SK-N-SH treated with all-trans-retinoic acid at 6 μM for 48 hours (cell line): ENCODE measurements at regions not wholly inside any gene's neighbourhood (a gene's known extent, or its start where the extent isn't known, plus 50 kb on each side); places are given as distances from the start of the nearest gene placed in this dataset.
A peak's percentile ranks its signal among the peaks of the same experiment; 100 is the strongest.

Experiments used
- ATAC-seq: fragments of 200-7000 bp; cut with Tn5 transposase; 3 replicates; pipeline ENCODE4 v1.9.1; 2020; ENCODE audit warnings: mild to moderate bottlenecking, moderate library complexity
- ARNTL ChIP-seq: fragments of 450-650 bp; formaldehyde crosslinking; IDR thresholded peaks from 2 replicates; pipeline ENCODE4 v1.5.0; 2020; ENCODE audit warnings: low read depth, mild to moderate bottlenecking, moderate library complexity, borderline replicate concordance
- BACH2 ChIP-seq: fragments of 250-450 bp; sonication (Bioruptor Pico); IDR thresholded peaks from 2 replicates; pipeline ENCODE4 v1.9.0; 2021; ENCODE audit warnings: mild to moderate bottlenecking, borderline replicate concordance
- CSDC2 ChIP-seq: fragments of 250-450 bp; sonication (Bioruptor Pico); IDR thresholded peaks from 2 replicates; pipeline ENCODE4 v1.5.0; 2020; ENCODE audit warnings: mild to moderate bottlenecking, moderate library complexity
- GLIS3 ChIP-seq: fragments of 250-450 bp; sonication (Bioruptor Pico); IDR thresholded peaks from 2 replicates; pipeline ENCODE4 v1.5.0; 2020; ENCODE audit warnings: mild to moderate bottlenecking, moderate library complexity
- ISL1 ChIP-seq: fragments of 250-450 bp; sonication (Bioruptor Pico); IDR thresholded peaks from 2 replicates; pipeline ENCODE4 v2.1.2; 2022; ENCODE audit warnings: mild to moderate bottlenecking, moderate library complexity
- OSR1 ChIP-seq: fragments of 250-450 bp; sonication (Bioruptor Pico); IDR thresholded peaks from 2 replicates; pipeline ENCODE4 v1.8.0; 2022; ENCODE audit warnings: moderate library complexity, mild to moderate bottlenecking, inconsistent platforms
- PPARA ChIP-seq: fragments of 250-450 bp; sonication (Bioruptor Pico); IDR thresholded peaks from 2 replicates; pipeline ENCODE4 v1.5.0; 2020; ENCODE audit warnings: mild to moderate bottlenecking, borderline replicate concordance
- RARB ChIP-seq: fragments of 250-450 bp; sonication (Bioruptor Pico); IDR thresholded peaks from 2 replicates; pipeline ENCODE4 v1.8.0; 2021; ENCODE audit warnings: mild to moderate bottlenecking, moderate library complexity
- SNAI2 ChIP-seq: fragments of 250-450 bp; sonication (Bioruptor Pico); IDR thresholded peaks from 2 replicates; pipeline ENCODE4 v1.5.0; 2020; ENCODE audit warnings: mild to moderate bottlenecking, moderate library complexity
- TCF4 ChIP-seq: fragments of 250-450 bp; sonication (Bioruptor Pico); IDR thresholded peaks from 2 replicates; pipeline ENCODE4 v1.8.0; 2021; ENCODE audit warnings: mild to moderate bottlenecking, moderate library complexity, borderline replicate concordance
- TOX ChIP-seq: fragments of 250-450 bp; sonication (Bioruptor Pico); IDR thresholded peaks from 2 replicates; pipeline ENCODE4 v1.8.0; 2021; ENCODE audit warnings: mild to moderate bottlenecking, moderate library complexity, borderline replicate concordance
- ZC3H10 ChIP-seq: fragments of 250-450 bp; sonication (Bioruptor Pico); IDR thresholded peaks from 2 replicates; pipeline ENCODE4 v1.5.1; 2021; ENCODE audit warnings: mild to moderate bottlenecking, moderate library complexity
- ZFP3 ChIP-seq: fragments of 250-450 bp; sonication (Bioruptor Pico); IDR thresholded peaks from 2 replicates; pipeline ENCODE4 v1.5.0; 2020; ENCODE audit warnings: mild to moderate bottlenecking, moderate library complexity
- ZFP30 ChIP-seq: fragments of 450-650 bp; formaldehyde crosslinking; IDR thresholded peaks from 2 replicates; pipeline ENCODE4 v1.5.0; 2022; ENCODE audit warnings: mild to moderate bottlenecking, moderate library complexity
- ZNF565 ChIP-seq: fragments of 450-650 bp; formaldehyde crosslinking; conservative IDR thresholded peaks from 2 replicates; pipeline ENCODE4 v1.5.0; 2020; ENCODE audit warnings: low read depth, mild to moderate bottlenecking, moderate library complexity
- ZNF70 ChIP-seq: fragments of 450-650 bp; formaldehyde crosslinking; IDR thresholded peaks from 2 replicates; pipeline ENCODE4 v1.5.0; 2020; ENCODE audit warnings: mild to moderate bottlenecking, moderate library complexity
- TF ChIP-seq, protein P1 (sequence below): fragments of 250-450 bp; sonication (Bioruptor Pico); IDR thresholded peaks from 2 replicates; pipeline ENCODE4 v1.8.0; 2020; ENCODE audit warnings: mild to moderate bottlenecking, moderate library complexity, borderline replicate concordance
- TF ChIP-seq, protein P2 (sequence below): fragments of 250-450 bp; sonication (Bioruptor Pico); IDR thresholded peaks from 2 replicates; pipeline ENCODE4 v1.5.0; 2020; ENCODE audit warnings: mild to moderate bottlenecking, moderate library complexity
- TF ChIP-seq, protein P3 (sequence below): fragments of 250-450 bp; sonication (Bioruptor Pico); IDR thresholded peaks from 2 replicates; pipeline ENCODE4 v1.5.1; 2020; ENCODE audit warnings: low read depth, mild to moderate bottlenecking, moderate library complexity
- TF ChIP-seq, protein P4 (sequence below): fragments of 250-450 bp; sonication (Bioruptor Pico); IDR thresholded peaks from 2 replicates; pipeline ENCODE4 v1.5.1; 2021; ENCODE audit warnings: mild to moderate bottlenecking, moderate library complexity
- TF ChIP-seq, protein P5 (sequence below): fragments of 250-450 bp; sonication (Bioruptor Pico); IDR thresholded peaks from 2 replicates; pipeline ENCODE4 v1.8.0; 2021; ENCODE audit warnings: low read depth, mild to moderate bottlenecking, moderate library complexity, borderline replicate concordance

DNA sequence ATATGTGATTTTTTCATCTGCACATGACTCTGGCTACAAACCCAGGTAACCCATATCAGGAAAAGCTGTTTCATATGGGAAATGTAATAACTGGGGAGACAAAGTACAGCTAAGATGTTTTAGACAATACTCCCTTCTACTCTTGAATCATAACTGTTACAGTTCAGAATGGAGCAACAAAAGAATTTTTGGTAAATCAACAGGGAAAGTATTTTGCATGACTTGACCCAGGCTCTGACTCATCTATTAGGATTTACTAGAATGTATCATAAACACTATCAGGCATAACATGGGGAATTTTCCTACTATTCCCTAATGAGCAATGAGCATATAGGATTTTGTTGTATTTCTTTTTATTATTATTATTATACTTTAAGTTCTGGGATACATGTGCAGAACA lies 553.0 kb downstream of the SLC16A7 start:
- TF ChIP-seq TCF4 (CRISPR knock-in tag) (no peak), CSDC2 (CRISPR knock-in tag) (no peak), ARNTL (CRISPR knock-in tag) (no peak), SNAI2 (CRISPR knock-in tag) (no peak), TOX (no peak), OSR1 (CRISPR knock-in tag) (no peak), GLIS3 (no peak), ZC3H10 (CRISPR knock-in tag) (no peak), BACH2 (no peak), ZFP30 (CRISPR knock-in tag) (no peak), ZNF70 (CRISPR knock-in tag) (no peak), ZNF565 (CRISPR knock-in tag) (no peak), RARB (CRISPR knock-in tag) (no peak)
- TF ChIP-seq, protein P1, sequence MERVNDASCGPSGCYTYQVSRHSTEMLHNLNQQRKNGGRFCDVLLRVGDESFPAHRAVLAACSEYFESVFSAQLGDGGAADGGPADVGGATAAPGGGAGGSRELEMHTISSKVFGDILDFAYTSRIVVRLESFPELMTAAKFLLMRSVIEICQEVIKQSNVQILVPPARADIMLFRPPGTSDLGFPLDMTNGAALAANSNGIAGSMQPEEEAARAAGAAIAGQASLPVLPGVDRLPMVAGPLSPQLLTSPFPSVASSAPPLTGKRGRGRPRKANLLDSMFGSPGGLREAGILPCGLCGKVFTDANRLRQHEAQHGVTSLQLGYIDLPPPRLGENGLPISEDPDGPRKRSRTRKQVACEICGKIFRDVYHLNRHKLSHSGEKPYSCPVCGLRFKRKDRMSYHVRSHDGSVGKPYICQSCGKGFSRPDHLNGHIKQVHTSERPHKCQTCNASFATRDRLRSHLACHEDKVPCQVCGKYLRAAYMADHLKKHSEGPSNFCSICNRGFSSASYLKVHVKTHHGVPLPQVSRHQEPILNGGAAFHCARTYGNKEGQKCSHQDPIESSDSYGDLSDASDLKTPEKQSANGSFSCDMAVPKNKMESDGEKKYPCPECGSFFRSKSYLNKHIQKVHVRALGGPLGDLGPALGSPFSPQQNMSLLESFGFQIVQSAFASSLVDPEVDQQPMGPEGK (CRISPR knock-in tag): no peak
- TF ChIP-seq, protein P2, sequence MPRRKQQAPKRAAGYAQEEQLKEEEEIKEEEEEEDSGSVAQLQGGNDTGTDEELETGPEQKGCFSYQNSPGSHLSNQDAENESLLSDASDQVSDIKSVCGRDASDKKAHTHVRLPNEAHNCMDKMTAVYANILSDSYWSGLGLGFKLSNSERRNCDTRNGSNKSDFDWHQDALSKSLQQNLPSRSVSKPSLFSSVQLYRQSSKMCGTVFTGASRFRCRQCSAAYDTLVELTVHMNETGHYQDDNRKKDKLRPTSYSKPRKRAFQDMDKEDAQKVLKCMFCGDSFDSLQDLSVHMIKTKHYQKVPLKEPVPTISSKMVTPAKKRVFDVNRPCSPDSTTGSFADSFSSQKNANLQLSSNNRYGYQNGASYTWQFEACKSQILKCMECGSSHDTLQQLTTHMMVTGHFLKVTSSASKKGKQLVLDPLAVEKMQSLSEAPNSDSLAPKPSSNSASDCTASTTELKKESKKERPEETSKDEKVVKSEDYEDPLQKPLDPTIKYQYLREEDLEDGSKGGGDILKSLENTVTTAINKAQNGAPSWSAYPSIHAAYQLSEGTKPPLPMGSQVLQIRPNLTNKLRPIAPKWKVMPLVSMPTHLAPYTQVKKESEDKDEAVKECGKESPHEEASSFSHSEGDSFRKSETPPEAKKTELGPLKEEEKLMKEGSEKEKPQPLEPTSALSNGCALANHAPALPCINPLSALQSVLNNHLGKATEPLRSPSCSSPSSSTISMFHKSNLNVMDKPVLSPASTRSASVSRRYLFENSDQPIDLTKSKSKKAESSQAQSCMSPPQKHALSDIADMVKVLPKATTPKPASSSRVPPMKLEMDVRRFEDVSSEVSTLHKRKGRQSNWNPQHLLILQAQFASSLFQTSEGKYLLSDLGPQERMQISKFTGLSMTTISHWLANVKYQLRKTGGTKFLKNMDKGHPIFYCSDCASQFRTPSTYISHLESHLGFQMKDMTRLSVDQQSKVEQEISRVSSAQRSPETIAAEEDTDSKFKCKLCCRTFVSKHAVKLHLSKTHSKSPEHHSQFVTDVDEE: no peak
- TF ChIP-seq, protein P3, sequence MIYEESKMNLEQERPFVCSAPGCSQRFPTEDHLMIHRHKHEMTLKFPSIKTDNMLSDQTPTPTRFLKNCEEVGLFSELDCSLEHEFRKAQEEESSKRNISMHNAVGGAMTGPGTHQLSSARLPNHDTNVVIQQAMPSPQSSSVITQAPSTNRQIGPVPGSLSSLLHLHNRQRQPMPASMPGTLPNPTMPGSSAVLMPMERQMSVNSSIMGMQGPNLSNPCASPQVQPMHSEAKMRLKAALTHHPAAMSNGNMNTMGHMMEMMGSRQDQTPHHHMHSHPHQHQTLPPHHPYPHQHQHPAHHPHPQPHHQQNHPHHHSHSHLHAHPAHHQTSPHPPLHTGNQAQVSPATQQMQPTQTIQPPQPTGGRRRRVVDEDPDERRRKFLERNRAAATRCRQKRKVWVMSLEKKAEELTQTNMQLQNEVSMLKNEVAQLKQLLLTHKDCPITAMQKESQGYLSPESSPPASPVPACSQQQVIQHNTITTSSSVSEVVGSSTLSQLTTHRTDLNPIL (CRISPR knock-in tag): no peak
- TF ChIP-seq, protein P4, sequence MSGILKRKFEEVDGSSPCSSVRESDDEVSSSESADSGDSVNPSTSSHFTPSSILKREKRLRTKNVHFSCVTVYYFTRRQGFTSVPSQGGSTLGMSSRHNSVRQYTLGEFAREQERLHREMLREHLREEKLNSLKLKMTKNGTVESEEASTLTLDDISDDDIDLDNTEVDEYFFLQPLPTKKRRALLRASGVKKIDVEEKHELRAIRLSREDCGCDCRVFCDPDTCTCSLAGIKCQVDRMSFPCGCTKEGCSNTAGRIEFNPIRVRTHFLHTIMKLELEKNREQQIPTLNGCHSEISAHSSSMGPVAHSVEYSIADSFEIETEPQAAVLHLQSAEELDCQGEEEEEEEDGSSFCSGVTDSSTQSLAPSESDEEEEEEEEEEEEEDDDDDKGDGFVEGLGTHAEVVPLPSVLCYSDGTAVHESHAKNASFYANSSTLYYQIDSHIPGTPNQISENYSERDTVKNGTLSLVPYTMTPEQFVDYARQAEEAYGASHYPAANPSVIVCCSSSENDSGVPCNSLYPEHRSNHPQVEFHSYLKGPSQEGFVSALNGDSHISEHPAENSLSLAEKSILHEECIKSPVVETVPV: no peak
- TF ChIP-seq, protein P5, sequence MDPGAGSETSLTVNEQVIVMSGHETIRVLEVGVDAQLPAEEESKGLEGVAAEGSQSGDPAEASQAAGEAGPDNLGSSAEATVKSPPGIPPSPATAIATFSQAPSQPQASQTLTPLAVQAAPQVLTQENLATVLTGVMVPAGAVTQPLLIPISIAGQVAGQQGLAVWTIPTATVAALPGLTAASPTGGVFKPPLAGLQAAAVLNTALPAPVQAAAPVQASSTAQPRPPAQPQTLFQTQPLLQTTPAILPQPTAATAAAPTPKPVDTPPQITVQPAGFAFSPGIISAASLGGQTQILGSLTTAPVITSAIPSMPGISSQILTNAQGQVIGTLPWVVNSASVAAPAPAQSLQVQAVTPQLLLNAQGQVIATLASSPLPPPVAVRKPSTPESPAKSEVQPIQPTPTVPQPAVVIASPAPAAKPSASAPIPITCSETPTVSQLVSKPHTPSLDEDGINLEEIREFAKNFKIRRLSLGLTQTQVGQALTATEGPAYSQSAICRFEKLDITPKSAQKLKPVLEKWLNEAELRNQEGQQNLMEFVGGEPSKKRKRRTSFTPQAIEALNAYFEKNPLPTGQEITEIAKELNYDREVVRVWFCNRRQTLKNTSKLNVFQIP (CRISPR knock-in tag): no peak
- peak; percentile 89 for ATAC-seq

DNA sequence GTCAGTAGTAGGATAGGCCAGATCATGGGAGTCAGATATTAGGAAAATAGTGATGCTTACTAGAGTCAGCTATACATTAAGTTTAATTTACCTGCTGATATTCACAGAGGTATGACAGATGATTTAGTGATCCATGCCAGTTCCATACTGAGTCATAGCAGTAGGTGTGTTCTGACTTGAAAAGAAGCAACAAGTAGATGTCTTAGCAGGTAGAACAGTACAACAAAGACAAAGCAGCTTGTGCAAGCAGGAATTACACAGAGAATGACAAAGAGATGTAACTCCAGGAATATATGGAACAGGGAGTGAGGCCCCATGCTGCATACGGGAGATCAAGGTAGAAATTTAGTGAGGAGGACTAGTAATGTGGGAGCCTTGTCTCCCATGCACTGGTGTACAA lies 556.9 kb downstream of the SLC16A7 start:
- no peak for ATAC-seq
- no peak for TF ChIP-seq OSR1 (CRISPR knock-in tag)
- TF ChIP-seq RARB (CRISPR knock-in tag): no peak
- no peak for TF ChIP-seq BACH2

DNA sequence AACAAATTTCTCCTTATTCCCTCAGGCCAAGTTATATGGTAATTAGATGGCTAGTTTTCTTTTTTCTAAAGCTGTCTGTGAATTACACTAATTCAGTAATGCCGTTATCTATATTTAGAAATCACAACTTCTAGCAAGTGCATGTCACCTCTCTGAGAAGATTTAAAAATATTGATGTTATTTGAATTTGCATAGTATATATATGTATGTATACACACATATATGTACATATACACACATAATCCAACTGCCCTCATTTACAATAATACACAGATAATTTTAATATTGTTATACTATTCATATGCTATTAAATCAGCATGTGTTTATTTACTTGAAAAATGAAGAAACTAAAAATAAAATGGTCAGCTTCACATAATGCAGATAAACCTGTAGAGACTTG lies 563.9 kb downstream of the SLC16A7 start:
- ATAC-seq: no peak
- TF ChIP-seq TCF4 (CRISPR knock-in tag): no peak
- no peak for TF ChIP-seq ZFP30 (CRISPR knock-in tag)

DNA sequence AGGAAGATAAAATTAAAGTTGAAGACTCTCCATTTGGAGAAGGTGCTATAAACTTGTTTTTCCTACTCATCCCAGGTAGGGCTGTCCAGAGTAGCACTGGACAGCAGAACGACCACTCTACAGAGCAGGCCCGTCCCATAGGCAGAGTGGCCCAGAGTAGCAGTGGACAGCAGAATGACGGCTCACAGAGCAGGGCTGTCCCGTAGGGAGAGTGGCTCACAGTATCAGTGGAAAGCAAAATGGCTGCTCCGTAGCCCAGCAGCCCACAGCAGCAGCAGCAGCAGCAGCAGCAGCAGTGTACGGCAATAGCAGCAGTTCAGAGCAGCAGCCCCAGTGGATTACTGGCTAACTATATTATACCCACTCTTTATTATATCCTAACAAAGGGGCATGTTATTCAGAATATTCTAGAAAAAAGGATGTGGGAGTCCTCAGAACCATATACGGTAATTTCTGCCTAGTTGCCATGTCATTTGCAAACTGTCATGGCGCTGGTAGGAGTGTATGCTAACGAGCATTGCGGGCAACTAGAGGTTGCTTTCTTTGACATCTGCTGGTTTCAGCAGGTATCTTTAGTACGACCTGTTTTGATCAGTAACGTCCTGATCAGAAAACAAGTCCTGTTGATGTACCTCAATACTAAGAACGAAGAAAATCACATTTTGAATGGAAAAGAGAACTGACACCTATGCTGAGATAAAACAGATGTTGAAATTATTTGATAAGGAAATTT lies 567.3 kb downstream of the SLC16A7 start:
- TF ChIP-seq, protein P3 (CRISPR knock-in tag): no peak
- TF ChIP-seq GLIS3: no peak
- TF ChIP-seq PPARA: no peak
- TF ChIP-seq, protein P4: no peak
- no peak for TF ChIP-seq ZC3H10 (CRISPR knock-in tag)
- no peak for TF ChIP-seq ISL1 (CRISPR knock-in tag)
- no peak for TF ChIP-seq ZFP30 (CRISPR knock-in tag)
- no peak for TF ChIP-seq CSDC2 (CRISPR knock-in tag)
- TF ChIP-seq ZFP3 (CRISPR knock-in tag): no peak
- no peak for TF ChIP-seq SNAI2 (CRISPR knock-in tag)
- TF ChIP-seq, all 23 proteins: peak for 0
- ATAC-seq: peak; percentile 72
